ENCODE measurements at regions not wholly inside any gene's neighbourhood (a gene's known extent, or its start where the extent isn't known, plus 50 kb on each side); places are given as distances from the start of the nearest gene placed in this dataset.

- TF ChIP-seq CTCF (IDR thresholded peaks at IDR 0.05; ENCODE audit: extremely low read depth in 1 of 2, insufficient read depth in 1 of 2, low read depth in 1 of 2, low read length in 2 of 2), result no peak
- TF ChIP-seq POLR2A (IDR thresholded peaks at IDR 0.05; ENCODE audit: low read depth, low read length), result no peak
- TF ChIP-seq MYC (IDR thresholded peaks at IDR 0.05; ENCODE audit: low read depth, low read length), result no peak
- no peak for TF ChIP-seq POLR2AphosphoS5 (IDR thresholded peaks at IDR 0.05; ENCODE audit: insufficient read depth, low read depth, low read length)
- TF ChIP-seq FOS (IDR thresholded peaks at IDR 0.05; ENCODE audit: borderline replicate concordance, insufficient read depth, low read length), result no peak
- TF ChIP-seq EZH2 (IDR thresholded peaks at IDR 0.05; ENCODE audit: borderline replicate concordance, low read depth, low read length, severe bottlenecking), result no peak
Observed at GRCh38 chr10:36182606-36183005, 540.5 kb upstream of the FZD8 start.

Data from endothelial cell of umbilical vein (primary cell).